ENCODE measurements at regions not wholly inside any gene's neighbourhood (a gene's known extent, or its start where the extent isn't known, plus 50 kb on each side); places are given as distances from the start of the nearest gene placed in this dataset.
A peak's percentile ranks its signal among the peaks of the same experiment; 100 is the strongest.

- H3K27me3 ChIP-seq, result no peaks in the 10 kb centered on the region
- WGBS, 2 donors, result 53 to 56% methylated on average over 5 of the region's 5 CpGs
- no peak overlapping the region for H3K27ac ChIP-seq
- H3K4me1 ChIP-seq, result no peaks in the 10 kb centered on the region
- ATAC-seq (ENCODE audit: low FRiP score in 2 of 2) (no peak), DNase-seq (no peak)
- H3K9me3 ChIP-seq, result peaks cover 0 to 31% (median 2%) of the 10 kb centered on the region in 4 donors
- H3K4me3 ChIP-seq, result no peak overlapping the region
- TF ChIP-seq POLR2AphosphoS5 (IDR thresholded peaks at IDR 0.05) (no peak), POLR2A (IDR thresholded peaks at IDR 0.05) (no peak)
- H3K36me3 ChIP-seq, result no peaks in the 10 kb centered on the region
Observed at GRCh38 chr16:35743101-35743692, 2283.8 kb downstream of the TP53TG3F start.

DNA sequence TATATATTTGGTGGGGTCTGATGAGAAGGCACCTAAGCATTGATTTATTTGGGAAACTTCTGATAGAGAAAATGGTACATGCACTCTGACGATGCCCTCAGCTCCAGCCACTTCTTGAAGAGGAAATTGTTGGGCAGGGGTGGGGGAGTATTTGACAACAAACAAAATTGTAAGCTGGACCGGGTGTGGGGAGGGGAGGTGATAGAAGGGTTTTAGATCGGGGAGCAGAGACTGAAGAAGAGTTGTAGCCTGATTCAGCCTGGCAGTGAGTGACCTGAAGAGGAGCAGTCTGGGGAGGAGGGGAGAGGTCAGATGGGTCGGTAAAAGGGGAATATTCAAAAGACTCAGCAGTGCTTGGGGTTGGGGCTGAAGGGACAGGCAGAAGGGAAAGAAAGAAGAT is 2284.7 kb downstream of the TP53TG3F start:
- Histone ChIP-seq H3K9me3 (peaks cover 0 to 40% (median 4%) of the 10 kb centered on the region in 4 donors), H3K36me3 (no peaks in the 10 kb centered on the region), H3K27me3 (no peaks in the 10 kb centered on the region), H3K27ac (no peak overlapping the region), H3K4me1 (no peaks in the 10 kb centered on the region), H3K4me3 (no peak overlapping the region)
- no peak for DNase-seq
- WGBS, 2 donors, result 61 to 69% methylated on average over 4 of the region's 4 CpGs
- TF ChIP-seq EP300 (IDR thresholded peaks at IDR 0.05), result no peak
- no peak for TF ChIP-seq CTCF (IDR thresholded peaks at IDR 0.05)
- TF ChIP-seq POLR2AphosphoS5 (IDR thresholded peaks at IDR 0.05), result no peak
- no peak for TF ChIP-seq POLR2A (IDR thresholded peaks at IDR 0.05)
- no peak for ATAC-seq (ENCODE audit: low FRiP score in 2 of 2)

- Histone ChIP-seq H3K27me3 (no peaks in the 10 kb centered on the region), H3K4me3 (no peak overlapping the region), H3K36me3 (no peaks in the 10 kb centered on the region), H3K27ac (no peak overlapping the region), H3K4me1 (no peaks in the 10 kb centered on the region), H3K9me3 (peaks cover 0 to 43% (median 4%) of the 10 kb centered on the region in 4 donors)
- ATAC-seq (ENCODE audit: low FRiP score in 2 of 2), result no peak
- 69 to 79% methylated on average over 4 of the region's 4 CpGs for WGBS, 2 donors
- DNase-seq, result no peak
- TF ChIP-seq EP300 (IDR thresholded peaks at IDR 0.05) (no peak), CTCF (IDR thresholded peaks at IDR 0.05) (no peak), POLR2AphosphoS5 (IDR thresholded peaks at IDR 0.05) (no peak), POLR2A (IDR thresholded peaks at IDR 0.05) (no peak)
Observed at GRCh38 chr16:35744726-35745125, 2285.3 kb downstream of the TP53TG3F start.

DNA sequence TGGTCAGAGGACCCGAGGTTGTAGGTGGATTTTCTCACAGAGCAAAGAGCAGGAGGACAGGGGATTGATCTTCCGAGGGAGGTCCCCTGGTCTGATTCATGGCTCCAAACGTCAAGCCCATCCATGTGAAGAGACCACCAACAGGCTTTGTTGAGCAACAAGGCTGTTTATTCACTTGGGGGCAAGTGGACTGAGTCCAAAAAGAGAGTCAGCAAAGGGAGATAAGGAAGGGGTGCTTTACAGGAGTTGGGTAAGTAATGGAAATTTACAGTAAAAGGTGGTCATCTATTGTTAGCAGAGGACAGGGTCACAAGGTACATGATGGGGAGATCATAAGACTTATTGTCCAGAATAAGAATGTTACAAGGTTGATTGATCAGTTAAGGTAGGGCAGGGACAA is 2285.8 kb downstream of the TP53TG3F start:
- WGBS, 2 donors, result 43 to 59% methylated on average over 3 of the region's 3 CpGs
- DNase-seq, result no peak
- Histone ChIP-seq H3K36me3 (no peaks in the 10 kb centered on the region), H3K4me3 (no peak overlapping the region), H3K27ac (no peak overlapping the region), H3K9me3 (peaks cover 0 to 45% (median 4%) of the 10 kb centered on the region in 4 donors), H3K27me3 (no peaks in the 10 kb centered on the region), H3K4me1 (no peaks in the 10 kb centered on the region)
- TF ChIP-seq POLR2A (IDR thresholded peaks at IDR 0.05) (no peak), CTCF (IDR thresholded peaks at IDR 0.05) (no peak), EP300 (IDR thresholded peaks at IDR 0.05) (no peak), POLR2AphosphoS5 (IDR thresholded peaks at IDR 0.05) (no peak)
- ATAC-seq (ENCODE audit: low FRiP score in 2 of 2), result no peak

GRCh38 chr16:35745821-35746248 is 2286.4 kb downstream of the TP53TG3F start:
- Histone ChIP-seq H3K4me1 (no peaks in the 10 kb centered on the region), H3K36me3 (no peaks in the 10 kb centered on the region), H3K4me3 (no peak overlapping the region), H3K27ac (no peak overlapping the region), H3K9me3 (peaks cover 0 to 51% (median 7%) of the 10 kb centered on the region in 4 donors), H3K27me3 (no peaks in the 10 kb centered on the region)
- TF ChIP-seq EP300 (IDR thresholded peaks at IDR 0.05), result no peak
- TF ChIP-seq POLR2A (IDR thresholded peaks at IDR 0.05), result no peak
- TF ChIP-seq CTCF (IDR thresholded peaks at IDR 0.05), result no peak
- TF ChIP-seq POLR2AphosphoS5 (IDR thresholded peaks at IDR 0.05), result no peak
- 92 to 95% methylated on average over 9 of the region's 9 CpGs for WGBS, 2 donors
- ATAC-seq (ENCODE audit: low FRiP score in 2 of 2), result no peak
- peak in 1 of 2 donors; percentile 44 for DNase-seq
